Prostate gland (tissue), 2 donors: ENCODE measurements at regions not wholly inside any gene's neighbourhood (a gene's known extent, or its start where the extent isn't known, plus 50 kb on each side); places are given as distances from the start of the nearest gene placed in this dataset.

Experiments used
- DNase-seq: peaks from one replicate; pipeline ENCODE4 v3.0.0-alpha.2; 2019; ENCODE audit warnings: low spot score
- H3K27ac ChIP-seq, 2 donors: fragments of 200-600 bp; sonication (generic); 2 replicates each; pipeline ENCODE4 v1.5.1; 2017 to 2019
- H3K27me3 ChIP-seq: fragments of 200-600 bp; sonication (generic); replicated peaks from 2 replicates; pipeline ENCODE4 v1.5.1; 2019; ENCODE audit not compliant: insufficient read depth
- H3K36me3 ChIP-seq, 2 donors: fragments of 200-600 bp; sonication (generic); 1 replicate in 1 of 2; 2 replicates in 1 of 2; pipeline versions ENCODE4 v1.5.1 to v1.8.1; 2017 to 2019
- H3K4me1 ChIP-seq: fragments of 200-600 bp; sonication (generic); replicated peaks from 2 replicates; pipeline ENCODE4 v1.5.1; 2019
- H3K4me3 ChIP-seq, 2 donors: fragments of 200-600 bp; sonication (generic); 2 replicates each; pipeline ENCODE4 v1.5.1; 2017 to 2019
- H3K9me3 ChIP-seq: fragments of 200-600 bp; sonication (generic); 2 replicates; pipeline ENCODE4 v1.5.1; 2017
- POLR2A ChIP-seq: fragments of 450-650 bp; IDR thresholded peaks from one replicate; pipeline ENCODE4 v1.6.1; 2016; ENCODE audit warnings: antibody characterized with exemption, mild to moderate bottlenecking
- POLR2AphosphoS5 ChIP-seq: sonication (generic); formaldehyde crosslinking; IDR thresholded peaks from one replicate; pipeline ENCODE4 v1.6.1; 2017; ENCODE audit warnings: antibody characterized with exemption
- WGBS: methylation state at CpG from one replicate; pipeline ENCODE4 v1.1.5; 2018; 5-methylcytosine and 5-hydroxymethylcytosine counted together
- intact Hi-C: fragments of 100-400 bp; cut with DNase I; formaldehyde crosslinking; loops from one replicate; pipeline ENCODE4 v1.14.2; 2022
- TF ChIP-seq, protein P1 (sequence below), 4 experiments: fragments of 200-600 bp in 2 of 4; fragments of 450-650 bp in 2 of 4; sonication (generic) in 2 of 4; IDR thresholded peaks; 1 replicate in 3 of 4; 2 replicates in 1 of 4; pipeline ENCODE4 v1.5.1; 2016 to 2019; ENCODE audit warnings: antibody characterized with exemption in 4 of 4, mild to moderate bottlenecking in 2 of 4, moderate library complexity in 2 of 4

DNA sequence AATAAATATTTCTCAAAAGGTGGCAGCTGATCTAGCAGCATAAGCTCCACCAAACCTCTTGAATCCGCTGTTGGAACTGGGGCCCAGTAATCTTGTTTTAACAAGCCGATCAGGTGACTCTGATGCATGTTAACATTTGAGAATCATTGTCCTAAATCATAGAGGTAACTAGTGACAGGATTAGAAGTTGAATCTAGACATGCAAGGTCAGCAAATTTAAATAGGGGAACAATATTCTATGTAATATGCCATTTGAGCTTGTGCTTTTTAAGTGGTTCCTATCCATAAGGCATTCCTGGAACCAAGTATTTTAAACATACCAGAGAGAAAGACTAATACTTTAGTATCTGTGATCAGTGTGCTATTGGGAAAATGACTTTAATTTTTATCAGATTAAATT, 412.8 kb downstream of the PYDC2 start:
- no peak overlapping the region for H3K4me3 ChIP-seq
- no peaks in the 10 kb centered on the region for H3K27me3 ChIP-seq
- DNase-seq, result no peak
- WGBS, result 83% methylated on average over 2 of the region's 2 CpGs
- H3K36me3 ChIP-seq, result no peaks in the 10 kb centered on the region
- H3K4me1 ChIP-seq, result no peaks in the 10 kb centered on the region
- H3K27ac ChIP-seq, result no peak overlapping the region
- TF ChIP-seq POLR2A (no peak), POLR2AphosphoS5 (no peak)
- TF ChIP-seq, protein P1, sequence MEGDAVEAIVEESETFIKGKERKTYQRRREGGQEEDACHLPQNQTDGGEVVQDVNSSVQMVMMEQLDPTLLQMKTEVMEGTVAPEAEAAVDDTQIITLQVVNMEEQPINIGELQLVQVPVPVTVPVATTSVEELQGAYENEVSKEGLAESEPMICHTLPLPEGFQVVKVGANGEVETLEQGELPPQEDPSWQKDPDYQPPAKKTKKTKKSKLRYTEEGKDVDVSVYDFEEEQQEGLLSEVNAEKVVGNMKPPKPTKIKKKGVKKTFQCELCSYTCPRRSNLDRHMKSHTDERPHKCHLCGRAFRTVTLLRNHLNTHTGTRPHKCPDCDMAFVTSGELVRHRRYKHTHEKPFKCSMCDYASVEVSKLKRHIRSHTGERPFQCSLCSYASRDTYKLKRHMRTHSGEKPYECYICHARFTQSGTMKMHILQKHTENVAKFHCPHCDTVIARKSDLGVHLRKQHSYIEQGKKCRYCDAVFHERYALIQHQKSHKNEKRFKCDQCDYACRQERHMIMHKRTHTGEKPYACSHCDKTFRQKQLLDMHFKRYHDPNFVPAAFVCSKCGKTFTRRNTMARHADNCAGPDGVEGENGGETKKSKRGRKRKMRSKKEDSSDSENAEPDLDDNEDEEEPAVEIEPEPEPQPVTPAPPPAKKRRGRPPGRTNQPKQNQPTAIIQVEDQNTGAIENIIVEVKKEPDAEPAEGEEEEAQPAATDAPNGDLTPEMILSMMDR (IDR thresholded peaks at IDR 0.05), result no peak
- no peaks in the 10 kb centered on the region for H3K9me3 ChIP-seq
- intact Hi-C loops, result no loop called here

- no peaks in the 10 kb centered on the region for H3K9me3 ChIP-seq
- H3K27me3 ChIP-seq, result no peaks in the 10 kb centered on the region
- DNase-seq, result no peak
- no peaks in the 10 kb centered on the region for H3K36me3 ChIP-seq
- TF ChIP-seq POLR2AphosphoS5, result no peak
- no peak for TF ChIP-seq POLR2A
- TF ChIP-seq, protein P1 (IDR thresholded peaks at IDR 0.05), result no peak
- WGBS, result 46% methylated on average over 3 of the region's 3 CpGs
- intact Hi-C loops, result no loop called here
- no peak overlapping the region for H3K4me3 ChIP-seq
- no peaks in the 10 kb centered on the region for H3K4me1 ChIP-seq
- no peak overlapping the region for H3K27ac ChIP-seq
Observed at GRCh38 chr3:191882289-191882688, 421.3 kb downstream of the PYDC2 start.

DNA sequence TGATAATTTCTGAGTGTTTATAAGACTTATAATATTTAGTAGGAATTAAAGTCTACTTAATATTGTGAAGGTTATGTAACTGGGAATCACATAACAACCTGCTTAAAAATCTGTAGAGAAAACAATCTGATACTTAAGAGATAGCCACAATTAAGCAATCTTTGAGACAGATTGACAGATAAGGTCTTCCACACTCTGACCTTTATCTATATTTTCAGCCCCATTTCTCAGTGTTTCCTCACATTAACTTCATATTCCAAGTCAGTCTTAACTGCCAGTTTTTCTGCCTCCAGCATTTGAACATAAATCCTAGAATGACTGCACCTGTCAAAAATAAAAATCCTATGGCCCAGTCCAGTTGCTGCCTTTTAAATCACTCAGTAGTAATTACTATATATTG, 423.2 kb downstream of the PYDC2 start:
- H3K27ac ChIP-seq, result no peak overlapping the region
- no peak for DNase-seq

DNA sequence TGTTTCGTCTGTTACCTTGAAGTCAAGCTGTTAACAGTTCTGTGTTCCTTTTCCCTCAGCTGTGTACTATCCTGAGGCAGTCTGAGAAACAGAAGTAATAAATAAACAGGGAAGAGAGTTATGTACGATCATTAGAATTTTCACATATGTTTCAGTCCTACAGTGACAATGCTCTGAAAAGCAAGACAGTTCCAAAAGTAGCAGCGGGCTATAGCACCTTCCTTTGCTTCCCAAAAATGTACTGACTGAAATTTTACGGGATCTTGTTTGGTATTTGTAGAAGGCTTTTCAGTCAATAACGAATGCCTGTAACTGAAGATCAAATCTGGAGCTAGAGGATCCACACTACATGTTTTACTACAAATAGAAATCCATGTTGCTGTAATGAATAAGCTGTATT, 428.1 kb downstream of the PYDC2 start:
- intact Hi-C loops, result no loop called here
- WGBS, result 62% methylated on average over 5 of the region's 5 CpGs
- H3K27me3 ChIP-seq, result no peaks in the 10 kb centered on the region
- H3K36me3 ChIP-seq, result no peaks in the 10 kb centered on the region
- H3K27ac ChIP-seq, result no peak overlapping the region
- H3K4me3 ChIP-seq, result no peak overlapping the region
- DNase-seq, result no peak
- no peaks in the 10 kb centered on the region for H3K4me1 ChIP-seq
- TF ChIP-seq POLR2A (no peak), POLR2AphosphoS5 (no peak)
- TF ChIP-seq, protein P1 (IDR thresholded peaks at IDR 0.05), result no peak
- no peaks in the 10 kb centered on the region for H3K9me3 ChIP-seq

More for the DNA sequence above, 423.2 kb downstream of the PYDC2 start:
- H3K4me3 ChIP-seq, result no peak overlapping the region
- H3K36me3 ChIP-seq, result no peaks in the 10 kb centered on the region
- no peak for TF ChIP-seq POLR2A
- no peak for TF ChIP-seq POLR2AphosphoS5
- TF ChIP-seq, protein P1 (IDR thresholded peaks at IDR 0.05), result no peak
- no peaks in the 10 kb centered on the region for H3K9me3 ChIP-seq
- no peaks in the 10 kb centered on the region for H3K27me3 ChIP-seq
- intact Hi-C loops, result no loop called here
- no peaks in the 10 kb centered on the region for H3K4me1 ChIP-seq

GRCh38 chr3:191889756-191890155, 428.8 kb downstream of the PYDC2 start:
- 40% methylated on average over 1 of the region's 1 CpG for WGBS
- H3K27ac ChIP-seq, result no peak overlapping the region
- no peak for DNase-seq
- TF ChIP-seq POLR2AphosphoS5 (no peak), POLR2A (no peak)
- TF ChIP-seq, protein P1 (IDR thresholded peaks at IDR 0.05), result no peak
- intact Hi-C loops, result no loop called here
- no peak overlapping the region for H3K4me3 ChIP-seq
- no peaks in the 10 kb centered on the region for H3K9me3 ChIP-seq
- H3K4me1 ChIP-seq, result no peaks in the 10 kb centered on the region
- H3K27me3 ChIP-seq, result no peaks in the 10 kb centered on the region
- no peaks in the 10 kb centered on the region for H3K36me3 ChIP-seq
